Stomach smooth muscle (tissue), 2 donors: ENCODE measurements at regions not wholly inside any gene's neighbourhood (a gene's known extent, or its start where the extent isn't known, plus 50 kb on each side); places are given as distances from the start of the nearest gene placed in this dataset.

Experiments used
- H3K27ac ChIP-seq: one replicate; pipeline ENCODE4 v1.7.0; 2013; ENCODE audit warnings: mild to moderate bottlenecking, low read length, inconsistent platforms
- H3K27me3 ChIP-seq, 2 donors: one replicate each; pipeline ENCODE4 v1.7.0; 2013; ENCODE audit warnings: low read length in 2 of 2; ENCODE audit not compliant: insufficient read depth in 2 of 2, control insufficient read depth in 1 of 2
- H3K36me3 ChIP-seq, 2 donors: one replicate each; pipeline ENCODE4 v1.7.0; 2013; ENCODE audit warnings: low read length in 2 of 2; ENCODE audit not compliant: control insufficient read depth in 2 of 2, insufficient read depth in 2 of 2
- H3K4me1 ChIP-seq: one replicate; pipeline ENCODE4 v1.7.0; 2013; ENCODE audit warnings: low read length; ENCODE audit not compliant: control insufficient read depth, insufficient read depth
- H3K4me3 ChIP-seq, 2 donors: one replicate each; pipeline ENCODE4 v1.7.0; 2013; ENCODE audit warnings: low read length in 2 of 2
- H3K9ac ChIP-seq, 2 donors: one replicate each; pipeline ENCODE4 v1.7.0; 2013; ENCODE audit warnings: low read length in 2 of 2, mild to moderate bottlenecking in 1 of 2
- H3K9me3 ChIP-seq, 2 donors: one replicate each; pipeline ENCODE4 v1.7.0; 2013; ENCODE audit warnings: low read length in 2 of 2; ENCODE audit not compliant: control insufficient read depth in 2 of 2
- donor health status: healthy.
- donor health status: Pancreatic carcinoma.

GRCh38 chr1:67563684-67564083 is 121.3 kb upstream of the GADD45A start:
- no peak overlapping the region for H3K27ac ChIP-seq

GRCh38 chr1:67564193-67564592 is 120.8 kb upstream of the GADD45A start:
- Histone ChIP-seq H3K36me3 (no peaks in the 10 kb centered on the region), H3K4me1 (peaks cover 9% of the 10 kb centered on the region), H3K9me3 (no peaks in the 10 kb centered on the region), H3K27me3 (no peaks in the 10 kb centered on the region), H3K9ac (no peak overlapping the region), H3K27ac (peak overlapping the region; percentile 18), H3K4me3 (no peak overlapping the region)

More at GRCh38 chr1:67563684-67564083, 121.3 kb upstream of the GADD45A start:
- Histone ChIP-seq H3K9me3 (no peaks in the 10 kb centered on the region), H3K9ac (peak overlapping the region in 1 of 2 donors; percentile 47), H3K4me1 (peaks cover 12% of the 10 kb centered on the region), H3K27me3 (no peaks in the 10 kb centered on the region), H3K36me3 (no peaks in the 10 kb centered on the region), H3K4me3 (no peak overlapping the region)

- H3K9me3 ChIP-seq, result no peaks in the 10 kb centered on the region
- peaks cover 2% of the 10 kb centered on the region for H3K4me1 ChIP-seq
- H3K4me3 ChIP-seq, result no peak overlapping the region
- H3K36me3 ChIP-seq, result no peaks in the 10 kb centered on the region
- no peak overlapping the region for H3K9ac ChIP-seq
- no peak overlapping the region for H3K27ac ChIP-seq
- H3K27me3 ChIP-seq, result no peaks in the 10 kb centered on the region
These were observed 118.1 kb upstream of the GADD45A start for GRCh38 chr1:67566803-67567377.

GRCh38 chr1:67570486-67571143 is 114.4 kb upstream of the GADD45A start:
- Histone ChIP-seq H3K27me3 (no peaks in the 10 kb centered on the region), H3K4me3 (no peak overlapping the region), H3K27ac (no peak overlapping the region), H3K36me3 (no peaks in the 10 kb centered on the region), H3K9ac (no peak overlapping the region), H3K4me1 (peaks cover 14% of the 10 kb centered on the region), H3K9me3 (no peaks in the 10 kb centered on the region)

DNA sequence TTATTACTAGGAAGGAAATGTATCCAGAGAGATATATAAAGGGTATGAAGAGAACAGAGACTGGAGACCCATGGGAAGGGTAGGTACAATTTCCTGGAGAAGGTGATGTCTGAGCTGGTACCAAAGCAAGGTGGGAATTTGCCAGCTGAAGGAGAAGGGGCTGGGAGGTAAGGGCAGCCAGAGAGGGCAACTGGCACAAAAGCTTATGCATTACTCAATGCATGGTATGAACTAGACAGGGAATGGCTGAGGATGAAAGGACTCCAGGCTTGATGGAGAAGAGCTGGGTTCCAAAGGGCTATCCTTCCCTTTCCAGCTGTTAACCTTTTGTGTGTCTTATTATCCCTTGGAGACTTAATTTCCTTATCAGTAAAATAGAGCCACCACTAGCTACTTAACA is 113.6 kb upstream of the GADD45A start:
- no peaks in the 10 kb centered on the region for H3K9me3 ChIP-seq
- H3K27me3 ChIP-seq, result no peaks in the 10 kb centered on the region
- peaks cover 14% of the 10 kb centered on the region for H3K4me1 ChIP-seq
- no peak overlapping the region for H3K4me3 ChIP-seq
- H3K27ac ChIP-seq, result no peak overlapping the region
- H3K9ac ChIP-seq, result no peak overlapping the region
- H3K36me3 ChIP-seq, result no peaks in the 10 kb centered on the region

DNA sequence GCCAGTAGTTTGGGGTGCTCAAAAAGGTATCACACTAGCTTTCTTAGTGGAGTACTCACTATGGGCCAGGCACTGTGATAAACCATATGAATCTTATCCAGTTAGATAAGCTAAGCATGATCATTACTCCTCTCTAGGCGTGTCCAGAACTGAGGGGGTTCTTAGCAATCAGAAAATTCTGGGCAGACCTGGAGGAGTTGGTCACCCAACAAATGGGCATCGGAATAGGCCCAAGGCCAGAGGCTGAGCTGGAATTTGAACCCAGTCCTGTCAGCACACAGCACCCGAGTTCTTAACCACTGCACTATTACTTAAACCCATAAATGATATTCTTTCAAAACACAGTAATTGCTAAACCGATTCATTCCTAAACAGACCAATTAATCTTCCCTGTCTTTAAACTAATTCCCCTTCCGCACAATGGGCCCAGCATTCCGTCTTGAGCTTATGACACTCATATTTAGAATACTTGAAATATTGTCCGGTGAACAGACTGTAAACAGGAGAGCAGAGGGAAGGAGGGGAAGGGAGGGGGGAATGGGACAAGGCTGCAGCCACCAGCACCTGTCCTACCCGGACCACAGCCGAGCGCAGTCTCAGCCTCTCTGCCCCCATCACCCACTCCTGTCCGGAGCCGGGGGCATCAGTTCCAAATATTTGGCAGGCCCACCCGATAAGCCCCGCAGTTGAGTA is 113.0 kb upstream of the GADD45A start:
- Histone ChIP-seq H3K4me1 (peaks cover 14% of the 10 kb centered on the region), H3K36me3 (no peaks in the 10 kb centered on the region), H3K4me3 (no peak overlapping the region), H3K9me3 (no peaks in the 10 kb centered on the region), H3K27ac (no peak overlapping the region), H3K27me3 (no peaks in the 10 kb centered on the region), H3K9ac (no peak overlapping the region)

DNA sequence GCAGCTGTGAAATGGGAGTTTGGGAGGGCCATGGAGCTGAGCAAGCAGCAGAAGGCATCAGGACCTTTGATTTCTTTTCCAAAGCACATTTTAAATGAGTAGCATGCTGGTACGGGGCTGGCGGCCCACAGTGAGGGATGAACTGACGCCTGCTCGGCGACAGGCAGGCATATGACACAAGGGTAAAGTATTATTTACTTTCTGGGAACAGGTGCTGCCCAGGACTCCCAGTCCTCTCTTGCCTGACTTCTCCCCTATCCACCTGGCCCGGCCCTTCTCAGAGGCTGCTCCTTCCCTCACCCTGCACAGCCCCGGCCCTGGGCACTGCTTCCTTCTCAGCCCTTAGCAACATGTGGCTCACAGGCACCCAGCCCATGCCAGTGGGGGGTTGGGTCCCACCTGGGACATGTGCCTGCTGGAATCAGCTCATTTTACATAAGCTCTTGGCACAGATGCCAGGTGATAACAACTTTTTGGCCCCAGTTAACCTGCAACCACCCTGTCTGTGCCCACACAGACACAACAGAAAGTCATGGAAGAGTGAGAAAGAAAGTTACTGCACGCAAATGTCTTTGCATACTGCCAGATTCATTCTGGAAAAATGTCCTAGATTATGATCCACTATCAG is 112.3 kb upstream of the GADD45A start:
- Histone ChIP-seq H3K9ac (no peak overlapping the region), H3K4me1 (peaks cover 14% of the 10 kb centered on the region), H3K27ac (no peak overlapping the region), H3K9me3 (no peaks in the 10 kb centered on the region), H3K36me3 (no peaks in the 10 kb centered on the region), H3K27me3 (no peaks in the 10 kb centered on the region), H3K4me3 (no peak overlapping the region)

- no peak overlapping the region for H3K27ac ChIP-seq
- no peak overlapping the region for H3K9ac ChIP-seq
- no peaks in the 10 kb centered on the region for H3K27me3 ChIP-seq
- no peaks in the 10 kb centered on the region for H3K36me3 ChIP-seq
- H3K9me3 ChIP-seq, result no peaks in the 10 kb centered on the region
- peaks cover 14% of the 10 kb centered on the region for H3K4me1 ChIP-seq
- no peak overlapping the region for H3K4me3 ChIP-seq
These were observed 111.6 kb upstream of the GADD45A start for GRCh38 chr1:67573311-67573872.

GRCh38 chr1:67574221-67574620 is 110.8 kb upstream of the GADD45A start:
- no peaks in the 10 kb centered on the region for H3K36me3 ChIP-seq
- no peak overlapping the region for H3K9ac ChIP-seq
- no peaks in the 10 kb centered on the region for H3K9me3 ChIP-seq
- H3K27me3 ChIP-seq, result no peaks in the 10 kb centered on the region
- no peak overlapping the region for H3K4me3 ChIP-seq
- no peak overlapping the region for H3K27ac ChIP-seq
- peaks cover 14% of the 10 kb centered on the region for H3K4me1 ChIP-seq

GRCh38 chr1:67575861-67576260 is 109.1 kb upstream of the GADD45A start:
- Histone ChIP-seq H3K27ac (no peak overlapping the region), H3K4me3 (no peak overlapping the region), H3K36me3 (no peaks in the 10 kb centered on the region), H3K27me3 (no peaks in the 10 kb centered on the region), H3K9ac (no peak overlapping the region), H3K4me1 (peaks cover 14% of the 10 kb centered on the region), H3K9me3 (no peaks in the 10 kb centered on the region)
